SK-N-SH (cell line): ENCODE measurements at regions not wholly inside any gene's neighbourhood (a gene's known extent, or its start where the extent isn't known, plus 50 kb on each side); places are given as distances from the start of the nearest gene placed in this dataset.

ENCODE experiments used
- CTCF ChIA-PET: fragments of 300-600, 350-600 bp; formaldehyde crosslinking; extraction: SDS; loops from one replicate; lab custom pipeline; 2021; lab: Yijun Ruan, JAX
- POLR2A ChIA-PET: fragments of 350-600 bp; sonication (Branson Sonifier 250); formaldehyde crosslinking; extraction: SDS; loops from one replicate; lab custom pipeline; 2020; ENCODE audit warnings: antibody characterized with exemption, inconsistent platforms; lab: Yijun Ruan, JAX
- DNase-seq: peaks from one replicate; pipeline ENCODE4 v3.0.0; 2012
- H2AFZ ChIP-seq: fragments of 200-600 bp; sonication (generic); 2 replicates; pipeline ENCODE4 v1.8.1; 2016; ENCODE audit warnings: antibody characterized with exemption, mild to moderate bottlenecking, low read depth
- H3F3A ChIP-seq: fragments of 200-600 bp; sonication (generic); replicated peaks from 2 replicates; pipeline ENCODE3; 2016; ENCODE audit warnings: antibody characterized with exemption, mild to moderate bottlenecking; ENCODE audit not compliant: insufficient read depth
- H3K27ac ChIP-seq, 2 experiments: fragments of 200-500 bp in 1 of 2; fragments of 200-600 bp in 1 of 2; sonication (Bioruptor generic) in 1 of 2; sonication (generic), shearing (Covaris generic) in 1 of 2; 2 replicates each; pipeline versions ENCODE4 v1.5.1 to v1.6.1; 2014 to 2016; ENCODE audit warnings: low read depth in 2 of 2, inconsistent platforms in 1 of 2, low read length in 1 of 2, mild to moderate bottlenecking in 1 of 2, mixed read lengths in 1 of 2
- H3K27me3 ChIP-seq: fragments of 200-600 bp; sonication (generic), shearing (Covaris generic); 2 replicates; pipeline ENCODE4 v1.6.1; 2016; ENCODE audit warnings: mixed run types; ENCODE audit not compliant: insufficient read depth
- H3K36me3 ChIP-seq, 2 experiments: fragments of 200-500 bp in 1 of 2; fragments of 200-600 bp in 1 of 2; sonication (Bioruptor generic) in 1 of 2; sonication (generic) in 1 of 2; replicated peaks in 1 of 2; 2 replicates each; pipeline versions ENCODE3 to v1.5.1; 2014 to 2016; ENCODE audit warnings: low read length in 1 of 2, mild to moderate bottlenecking in 1 of 2; ENCODE audit not compliant: insufficient read depth in 2 of 2, control insufficient read depth in 1 of 2
- H3K4me1 ChIP-seq, 2 experiments: fragments of 200-500 bp in 1 of 2; fragments of 200-600 bp in 1 of 2; sonication (Bioruptor generic) in 1 of 2; sonication (generic), shearing (Covaris generic) in 1 of 2; 2 replicates each; pipeline versions ENCODE4 v1.5.1 to v1.6.1; 2014 to 2016; ENCODE audit warnings: low read depth in 1 of 2, low read length in 1 of 2, mixed run types in 1 of 2; ENCODE audit not compliant: insufficient read depth in 2 of 2, control insufficient read depth in 1 of 2
- H3K4me2 ChIP-seq: fragments of 200-600 bp; sonication (generic), shearing (Covaris generic); 2 replicates; pipeline ENCODE4 v1.6.1; 2017; ENCODE audit warnings: mixed run types
- H3K4me3 ChIP-seq, 2 experiments: fragments of 200-500 bp in 1 of 2; fragments of 200-600 bp in 1 of 2; sonication (Bioruptor generic) in 1 of 2; sonication (generic), shearing (Covaris generic) in 1 of 2; 2 replicates each; pipeline versions ENCODE4 v1.5.1 to v1.8.1; 2014 to 2016; ENCODE audit warnings: low read depth in 2 of 2, inconsistent platforms in 1 of 2, low read length in 1 of 2, mild to moderate bottlenecking in 1 of 2, mixed read lengths in 1 of 2, moderate library complexity in 1 of 2
- H3K79me2 ChIP-seq: fragments of 200-600 bp; sonication (generic); 2 replicates; pipeline ENCODE4 v1.8.1; 2017; ENCODE audit warnings: mild to moderate bottlenecking; ENCODE audit not compliant: insufficient read depth
- H3K9ac ChIP-seq: fragments of 200-600 bp; sonication (generic); 2 replicates; pipeline ENCODE4 v1.6.1; 2017; ENCODE audit warnings: mixed run types
- H3K9me2 ChIP-seq: fragments of 200-600 bp; sonication (generic); 2 replicates; pipeline ENCODE4 v1.6.1; 2017; ENCODE audit warnings: mixed run types
- H3K9me3 ChIP-seq: fragments of 200-600 bp; sonication (generic); 2 replicates; pipeline ENCODE4 v1.6.1; 2017; ENCODE audit warnings: mixed run types, mild to moderate bottlenecking, moderate library complexity
- H4K20me1 ChIP-seq: fragments of 200-600 bp; sonication (generic); 2 replicates; pipeline ENCODE4 v1.6.1; 2017; ENCODE audit warnings: mild to moderate bottlenecking, mixed run types; ENCODE audit not compliant: insufficient read depth
- FOSL2 ChIP-seq: IDR thresholded peaks from 2 replicates; pipeline ENCODE4 v1.4.0; 2012; ENCODE audit warnings: low read depth, mild to moderate bottlenecking, moderate library complexity, borderline replicate concordance
- FOXJ3 ChIP-seq: sonication (generic); formaldehyde crosslinking; IDR thresholded peaks from 2 replicates; pipeline ENCODE4 v1.5.1; 2020; ENCODE audit warnings: mild to moderate bottlenecking, missing genetic modification reagents
- JUND ChIP-seq: IDR thresholded peaks from 2 replicates; pipeline ENCODE4 v1.4.0; 2012
- MEF2A ChIP-seq: IDR thresholded peaks from 2 replicates; pipeline ENCODE4 v1.4.0; 2012; ENCODE audit warnings: low read depth, borderline replicate concordance
- NFIC ChIP-seq: IDR thresholded peaks from 2 replicates; pipeline ENCODE4 v1.4.0; 2012; ENCODE audit warnings: borderline replicate concordance
- POLR2AphosphoS5 ChIP-seq: IDR thresholded peaks from 2 replicates; pipeline ENCODE4 v1.6.1; 2012; ENCODE audit warnings: low read depth, low read length
- RAD21 ChIP-seq: IDR thresholded peaks from 2 replicates; pipeline ENCODE4 v1.6.1; 2012; ENCODE audit warnings: mild to moderate bottlenecking, low read length
- RFX5 ChIP-seq: IDR thresholded peaks from 2 replicates; pipeline ENCODE4 v1.6.1; 2012; ENCODE audit warnings: mild to moderate bottlenecking, improper control_type of control experiment, low read length
- SMC3 ChIP-seq: IDR thresholded peaks from 2 replicates; pipeline ENCODE4 v1.6.1; 2012; ENCODE audit warnings: low read depth, low read length, improper control_type of control experiment
- TAF1 ChIP-seq: IDR thresholded peaks from 2 replicates; pipeline ENCODE4 v1.6.1; 2012; ENCODE audit warnings: low read depth, mild to moderate bottlenecking, low read length, moderate library complexity, borderline replicate concordance
- TEAD4 ChIP-seq: IDR thresholded peaks from 2 replicates; pipeline ENCODE4 v1.4.0; 2012; ENCODE audit warnings: mild to moderate bottlenecking, borderline replicate concordance; ENCODE audit not compliant: insufficient read depth
- YY1 ChIP-seq: IDR thresholded peaks from 2 replicates; pipeline ENCODE4 v1.4.0; 2012; ENCODE audit warnings: low read depth, mild to moderate bottlenecking
- WGBS: methylation state at CpG from one replicate; pipeline ENCODE4 v1.1.6; 2017; ENCODE audit warnings: low lambda C conversion rate; 5-methylcytosine and 5-hydroxymethylcytosine counted together
- TF ChIP-seq, protein P1 (sequence below): fragments of 200-600 bp; sonication (generic); IDR thresholded peaks from 2 replicates; pipeline ENCODE4 v1.6.1; 2017; ENCODE audit warnings: antibody characterized with exemption, mild to moderate bottlenecking, moderate library complexity
- TF ChIP-seq, protein P2 (sequence below): IDR thresholded peaks from 2 replicates; pipeline ENCODE4; 2012
- TF ChIP-seq, protein P3 (sequence below): fragments of 150-350 bp; IDR thresholded peaks from 2 replicates; pipeline ENCODE4 v1.6.1; 2017; ENCODE audit warnings: antibody characterized with exemption, low read length, low read depth, borderline replicate concordance

DNA sequence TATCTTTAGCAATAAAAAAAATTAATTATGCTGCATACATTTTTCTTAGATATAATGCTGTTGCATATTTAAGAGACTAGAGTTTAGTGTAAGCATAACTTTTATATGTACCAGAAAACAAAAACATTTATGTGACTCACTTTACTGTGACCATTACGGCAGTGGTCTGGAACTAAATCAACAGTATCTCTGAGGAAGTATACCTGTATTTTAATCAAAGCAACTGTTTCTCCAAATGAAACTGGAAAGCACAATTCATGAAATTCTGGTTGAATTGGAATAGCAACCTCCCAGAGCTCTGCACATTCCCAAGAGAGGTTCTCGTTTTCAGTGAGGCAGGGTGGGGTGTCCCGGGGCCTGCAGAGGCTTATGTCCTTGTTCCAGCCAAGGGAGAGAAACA, 112.2 kb upstream of the TACR1 start:
- Histone ChIP-seq H3K9me3 (no peaks in the 10 kb centered on the region), H3K27ac (no peak overlapping the region), H3K27me3 (no peaks in the 10 kb centered on the region), H3K4me1 (no peaks in the 10 kb centered on the region; a peak in 1 of 4 replicates), H3K9ac (no peak overlapping the region), H2AFZ (no peak overlapping the region), H3K4me3 (no peak overlapping the region), H3K4me2 (no peak overlapping the region), H3K36me3 (no peaks in the 10 kb centered on the region), H3F3A (no peaks in the 10 kb centered on the region), H3K79me2 (no peaks in the 10 kb centered on the region), H3K9me2 (no peaks in the 10 kb centered on the region), H4K20me1 (no peaks in the 10 kb centered on the region)
- ChIA-PET CTCF (no interaction called here), POLR2A (no interaction called here)
- no peak for DNase-seq
- 100% methylated on average over 1 of the region's 3 CpGs for WGBS
- TF ChIP-seq, protein P1, sequence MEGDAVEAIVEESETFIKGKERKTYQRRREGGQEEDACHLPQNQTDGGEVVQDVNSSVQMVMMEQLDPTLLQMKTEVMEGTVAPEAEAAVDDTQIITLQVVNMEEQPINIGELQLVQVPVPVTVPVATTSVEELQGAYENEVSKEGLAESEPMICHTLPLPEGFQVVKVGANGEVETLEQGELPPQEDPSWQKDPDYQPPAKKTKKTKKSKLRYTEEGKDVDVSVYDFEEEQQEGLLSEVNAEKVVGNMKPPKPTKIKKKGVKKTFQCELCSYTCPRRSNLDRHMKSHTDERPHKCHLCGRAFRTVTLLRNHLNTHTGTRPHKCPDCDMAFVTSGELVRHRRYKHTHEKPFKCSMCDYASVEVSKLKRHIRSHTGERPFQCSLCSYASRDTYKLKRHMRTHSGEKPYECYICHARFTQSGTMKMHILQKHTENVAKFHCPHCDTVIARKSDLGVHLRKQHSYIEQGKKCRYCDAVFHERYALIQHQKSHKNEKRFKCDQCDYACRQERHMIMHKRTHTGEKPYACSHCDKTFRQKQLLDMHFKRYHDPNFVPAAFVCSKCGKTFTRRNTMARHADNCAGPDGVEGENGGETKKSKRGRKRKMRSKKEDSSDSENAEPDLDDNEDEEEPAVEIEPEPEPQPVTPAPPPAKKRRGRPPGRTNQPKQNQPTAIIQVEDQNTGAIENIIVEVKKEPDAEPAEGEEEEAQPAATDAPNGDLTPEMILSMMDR = no peak
- no peak for TF ChIP-seq POLR2AphosphoS5
- TF ChIP-seq, protein P2, sequence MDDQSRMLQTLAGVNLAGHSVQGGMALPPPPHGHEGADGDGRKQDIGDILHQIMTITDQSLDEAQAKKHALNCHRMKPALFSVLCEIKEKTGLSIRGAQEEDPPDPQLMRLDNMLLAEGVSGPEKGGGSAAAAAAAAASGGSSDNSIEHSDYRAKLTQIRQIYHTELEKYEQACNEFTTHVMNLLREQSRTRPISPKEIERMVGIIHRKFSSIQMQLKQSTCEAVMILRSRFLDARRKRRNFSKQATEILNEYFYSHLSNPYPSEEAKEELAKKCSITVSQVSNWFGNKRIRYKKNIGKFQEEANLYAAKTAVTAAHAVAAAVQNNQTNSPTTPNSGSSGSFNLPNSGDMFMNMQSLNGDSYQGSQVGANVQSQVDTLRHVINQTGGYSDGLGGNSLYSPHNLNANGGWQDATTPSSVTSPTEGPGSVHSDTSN = no peak

DNA sequence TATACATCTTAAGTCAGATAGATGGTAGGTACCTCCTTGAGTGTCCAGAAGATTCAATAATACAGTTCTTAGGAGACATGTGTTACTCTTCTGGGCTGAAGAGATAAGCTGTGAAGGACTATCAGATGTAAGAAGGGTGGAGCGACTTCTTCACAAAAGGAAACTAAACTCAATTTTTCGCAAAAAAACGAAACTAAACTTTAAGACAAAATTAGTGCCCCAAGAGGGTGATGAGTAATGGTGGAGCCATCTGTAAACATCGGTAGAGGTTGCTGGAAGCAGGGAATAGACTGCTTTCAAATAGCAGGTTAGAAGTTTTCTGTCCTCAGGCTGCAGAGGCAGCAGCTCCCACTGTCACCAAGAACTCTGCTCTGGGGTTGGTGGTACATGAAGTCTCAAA, 111.6 kb upstream of the TACR1 start:
- Histone ChIP-seq H3K9me2 (no peaks in the 10 kb centered on the region), H4K20me1 (no peaks in the 10 kb centered on the region), H3K4me1 (no peaks in the 10 kb centered on the region; a peak in 1 of 4 replicates), H3K36me3 (no peaks in the 10 kb centered on the region), H3K4me2 (no peak overlapping the region), H3K9me3 (no peaks in the 10 kb centered on the region), H2AFZ (no peak overlapping the region), H3K4me3 (no peak overlapping the region), H3F3A (no peaks in the 10 kb centered on the region), H3K9ac (no peak overlapping the region), H3K27me3 (no peaks in the 10 kb centered on the region), H3K27ac (no peak overlapping the region), H3K79me2 (no peaks in the 10 kb centered on the region)
- ChIA-PET CTCF (no interaction called here), POLR2A (no interaction called here)
- 63% methylated on average over 4 of the region's 4 CpGs for WGBS
- DNase-seq = no peak
- TF ChIP-seq, protein P3, sequence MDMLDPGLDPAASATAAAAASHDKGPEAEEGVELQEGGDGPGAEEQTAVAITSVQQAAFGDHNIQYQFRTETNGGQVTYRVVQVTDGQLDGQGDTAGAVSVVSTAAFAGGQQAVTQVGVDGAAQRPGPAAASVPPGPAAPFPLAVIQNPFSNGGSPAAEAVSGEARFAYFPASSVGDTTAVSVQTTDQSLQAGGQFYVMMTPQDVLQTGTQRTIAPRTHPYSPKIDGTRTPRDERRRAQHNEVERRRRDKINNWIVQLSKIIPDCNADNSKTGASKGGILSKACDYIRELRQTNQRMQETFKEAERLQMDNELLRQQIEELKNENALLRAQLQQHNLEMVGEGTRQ = no peak
- TF ChIP-seq SMC3 = no peak
- TF ChIP-seq MEF2A = no peak
- TF ChIP-seq, protein P2 = no peak
- TF ChIP-seq RFX5 = no peak
- no peak for TF ChIP-seq YY1
- TF ChIP-seq RAD21 = no peak
- no peak for TF ChIP-seq FOXJ3
- no peak for TF ChIP-seq TEAD4
- TF ChIP-seq JUND = no peak
- no peak for TF ChIP-seq FOSL2
- no peak for TF ChIP-seq TAF1
- TF ChIP-seq NFIC = no peak
